GM12873 (cell line): ENCODE measurements at regions not wholly inside any gene's neighbourhood (a gene's known extent, or its start where the extent isn't known, plus 50 kb on each side); places are given as distances from the start of the nearest gene placed in this dataset.

ENCODE experiments used
- TF ChIP-seq, protein P1 (sequence below): IDR thresholded peaks from 2 replicates; pipeline ENCODE4 v1.5.1; 2012; ENCODE audit warnings: low read depth, mild to moderate bottlenecking, moderate library complexity, low read length, control low read depth; ENCODE audit not compliant: insufficient read depth; ENCODE audit errors: missing control alignments

DNA sequence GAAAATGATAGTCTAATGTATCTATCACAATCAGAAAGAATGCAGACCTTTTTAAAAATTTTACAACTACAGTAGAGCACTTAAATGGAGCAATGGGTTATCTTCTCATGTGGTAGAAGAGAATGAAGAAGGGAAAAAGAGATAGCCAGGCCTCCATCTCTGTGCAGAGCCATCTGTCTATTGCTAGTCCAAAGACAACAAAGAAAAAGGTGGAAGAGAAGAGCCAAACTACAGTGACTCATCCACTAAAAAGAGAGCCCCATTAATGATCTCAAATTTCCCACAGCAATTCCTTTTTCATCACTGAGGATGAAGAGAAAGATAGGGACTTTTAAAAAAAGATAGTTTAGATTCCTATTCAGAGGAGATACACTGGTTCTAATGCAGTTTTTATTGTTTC, 232.9 kb downstream of the ATXN7L3B start:
- TF ChIP-seq, protein P1, sequence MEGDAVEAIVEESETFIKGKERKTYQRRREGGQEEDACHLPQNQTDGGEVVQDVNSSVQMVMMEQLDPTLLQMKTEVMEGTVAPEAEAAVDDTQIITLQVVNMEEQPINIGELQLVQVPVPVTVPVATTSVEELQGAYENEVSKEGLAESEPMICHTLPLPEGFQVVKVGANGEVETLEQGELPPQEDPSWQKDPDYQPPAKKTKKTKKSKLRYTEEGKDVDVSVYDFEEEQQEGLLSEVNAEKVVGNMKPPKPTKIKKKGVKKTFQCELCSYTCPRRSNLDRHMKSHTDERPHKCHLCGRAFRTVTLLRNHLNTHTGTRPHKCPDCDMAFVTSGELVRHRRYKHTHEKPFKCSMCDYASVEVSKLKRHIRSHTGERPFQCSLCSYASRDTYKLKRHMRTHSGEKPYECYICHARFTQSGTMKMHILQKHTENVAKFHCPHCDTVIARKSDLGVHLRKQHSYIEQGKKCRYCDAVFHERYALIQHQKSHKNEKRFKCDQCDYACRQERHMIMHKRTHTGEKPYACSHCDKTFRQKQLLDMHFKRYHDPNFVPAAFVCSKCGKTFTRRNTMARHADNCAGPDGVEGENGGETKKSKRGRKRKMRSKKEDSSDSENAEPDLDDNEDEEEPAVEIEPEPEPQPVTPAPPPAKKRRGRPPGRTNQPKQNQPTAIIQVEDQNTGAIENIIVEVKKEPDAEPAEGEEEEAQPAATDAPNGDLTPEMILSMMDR: no peak

DNA sequence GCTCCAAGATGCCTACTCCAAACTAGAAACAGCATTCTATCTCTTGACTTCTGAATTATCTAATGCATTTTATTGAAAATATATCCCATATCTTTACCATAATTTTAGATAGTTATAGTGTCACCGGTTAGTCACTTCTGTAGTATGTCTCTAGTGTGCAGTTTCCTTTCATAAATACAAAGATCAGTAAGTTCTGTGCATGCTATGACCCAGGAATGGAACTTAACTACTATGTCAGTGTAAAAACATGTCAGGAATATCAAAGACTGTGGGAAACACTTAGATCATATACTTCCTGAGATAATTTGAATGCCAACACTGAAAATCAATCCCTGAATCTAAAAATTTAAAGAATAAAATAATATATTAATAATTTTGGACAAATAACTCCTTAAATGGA, 237.6 kb downstream of the ATXN7L3B start:
- TF ChIP-seq, protein P1: no peak

DNA sequence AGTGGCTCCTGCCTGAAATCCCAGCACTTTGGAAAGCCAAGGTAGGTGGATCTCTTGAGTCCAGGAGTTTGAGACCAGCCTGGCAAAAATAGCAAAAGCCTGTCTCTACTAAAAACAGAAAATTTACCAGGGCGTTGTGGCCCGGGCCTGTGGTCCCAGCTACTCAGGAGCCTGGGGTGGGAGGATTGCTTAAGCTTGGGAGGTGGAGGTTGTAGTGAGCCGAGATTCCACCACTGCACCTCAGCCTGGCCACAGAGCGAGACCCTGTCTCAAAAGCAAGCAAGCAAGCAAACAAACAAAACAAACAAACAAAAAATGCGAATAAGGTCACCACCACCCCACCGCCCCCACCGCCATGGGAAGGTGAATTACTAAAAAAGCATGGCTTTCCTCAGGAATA, 238.7 kb downstream of the ATXN7L3B start:
- TF ChIP-seq, protein P1: no peak

DNA sequence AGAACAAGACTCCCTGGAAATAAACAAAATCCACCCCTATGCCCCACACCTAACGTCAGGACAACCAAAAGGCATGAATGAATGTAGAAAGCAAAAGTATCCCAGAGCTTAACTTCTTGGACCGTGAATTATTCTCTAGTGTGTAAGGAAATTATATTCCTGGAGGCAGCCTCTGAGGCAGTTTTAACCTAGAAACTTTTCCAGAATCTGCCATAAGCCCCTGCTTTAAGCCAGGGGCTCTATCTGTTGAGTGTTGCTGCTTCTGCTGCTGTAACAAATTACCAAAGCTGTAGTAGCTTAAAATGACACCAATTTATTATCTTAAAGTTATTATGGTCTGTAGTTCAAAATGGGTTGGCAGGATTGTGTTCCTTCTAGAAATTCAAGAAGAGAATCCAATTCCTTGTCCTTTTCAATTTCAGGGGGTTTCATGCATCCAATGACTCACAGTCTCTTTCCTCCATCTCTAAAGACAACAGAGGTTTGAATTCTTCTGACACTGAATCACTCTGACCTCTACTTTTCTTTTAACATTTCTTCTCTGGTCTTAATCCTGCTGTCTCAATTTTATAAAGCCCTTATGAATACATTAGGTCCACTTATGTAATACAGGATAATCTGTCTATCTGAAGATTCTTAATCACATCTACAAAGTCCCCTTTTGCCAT, 242.7 kb downstream of the ATXN7L3B start:
- TF ChIP-seq, protein P1: no peak

DNA sequence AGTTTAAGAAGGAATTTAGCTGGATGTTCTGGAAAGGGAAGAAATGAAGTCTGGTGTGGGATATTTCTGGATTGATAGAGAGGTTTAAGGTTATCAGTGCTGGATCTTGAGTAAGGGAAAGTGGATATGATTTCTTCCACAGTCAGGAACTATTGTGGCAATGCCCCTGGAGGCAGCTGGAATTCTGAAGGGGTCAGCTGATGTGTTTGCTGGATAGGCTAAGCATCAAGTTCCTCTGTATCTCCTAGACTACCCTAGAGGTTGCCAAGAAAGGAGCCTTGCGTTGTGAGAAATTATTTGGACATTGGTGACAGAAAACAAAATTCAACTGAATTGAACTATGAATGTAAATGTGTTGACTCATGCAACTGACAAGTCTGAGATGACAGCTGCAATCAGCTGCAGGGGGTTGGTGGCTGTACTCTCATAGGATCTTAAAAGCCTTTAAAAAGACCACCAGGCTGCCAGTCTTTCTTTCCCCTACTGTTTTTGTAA, 244.4 kb downstream of the ATXN7L3B start:
- TF ChIP-seq, protein P1: no peak

DNA sequence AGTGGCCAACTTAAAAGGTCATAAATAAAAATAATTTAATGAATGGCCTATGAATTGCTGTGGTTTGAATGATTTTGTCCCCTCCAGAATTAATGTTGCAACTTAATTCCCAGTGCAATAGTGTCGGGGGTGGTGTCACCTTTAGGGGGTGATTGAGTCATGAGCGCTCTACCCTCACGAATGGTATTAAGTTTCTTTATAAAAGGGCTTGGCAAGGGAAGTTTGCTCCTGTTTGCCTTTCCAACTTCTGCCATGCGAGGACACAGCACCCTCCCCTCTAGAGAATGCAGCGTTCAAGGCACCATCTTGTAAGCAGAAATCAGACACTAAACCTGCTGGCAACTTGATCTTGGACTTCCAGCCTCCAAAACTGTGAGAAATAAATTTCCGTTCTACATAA, 253.3 kb downstream of the ATXN7L3B start:
- TF ChIP-seq, protein P1: no peak

DNA sequence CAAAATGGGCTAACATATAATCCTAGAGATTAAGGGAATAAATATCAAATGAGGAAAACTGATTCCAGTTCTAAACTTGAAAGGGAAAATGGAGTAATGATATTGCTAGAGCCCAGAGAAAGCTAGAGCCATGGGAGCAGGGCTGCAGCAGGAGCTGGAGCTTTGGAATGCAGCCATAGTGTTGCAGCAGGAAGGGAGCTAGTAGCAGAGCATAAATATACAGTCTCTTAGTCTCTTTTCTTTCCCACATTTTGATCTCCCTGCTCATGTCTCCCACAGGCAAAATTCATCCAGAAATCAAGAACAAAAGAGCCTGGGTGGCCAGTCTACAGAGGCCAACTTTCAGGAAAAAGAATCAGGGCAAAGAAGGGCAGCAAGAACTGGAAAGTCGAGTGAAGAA, 253.7 kb downstream of the ATXN7L3B start:
- TF ChIP-seq, protein P1: no peak
